RKO (cell line): ENCODE measurements at regions not wholly inside any gene's neighbourhood (a gene's known extent, or its start where the extent isn't known, plus 50 kb on each side); places are given as distances from the start of the nearest gene placed in this dataset.

Source experiments
- DNase-seq: peaks from one replicate; pipeline ENCODE4 v3.0.0-alpha.2; 2016; ENCODE audit warnings: low spot score

DNA sequence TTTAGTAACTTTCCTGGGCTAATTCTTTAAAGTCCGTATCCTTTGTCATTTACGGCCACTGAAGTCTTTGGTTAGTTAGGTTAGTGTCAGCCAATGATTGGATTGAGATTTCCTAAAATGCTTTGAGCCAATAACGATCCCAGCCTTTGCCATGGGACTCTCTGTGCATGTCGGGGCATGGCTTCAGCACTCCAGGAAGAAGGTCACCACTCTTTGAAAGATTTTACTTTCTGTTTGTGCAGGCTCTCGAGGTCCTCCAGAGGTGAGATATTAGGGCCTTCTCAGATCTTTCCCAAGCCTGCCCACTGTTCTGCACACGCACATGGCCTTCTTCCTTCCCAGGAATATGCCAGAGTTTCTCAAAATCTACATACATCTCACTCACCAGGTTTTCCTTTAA lies 153.7 kb upstream of the ARGLU1 start:
- DNase-seq: no peak

DNA sequence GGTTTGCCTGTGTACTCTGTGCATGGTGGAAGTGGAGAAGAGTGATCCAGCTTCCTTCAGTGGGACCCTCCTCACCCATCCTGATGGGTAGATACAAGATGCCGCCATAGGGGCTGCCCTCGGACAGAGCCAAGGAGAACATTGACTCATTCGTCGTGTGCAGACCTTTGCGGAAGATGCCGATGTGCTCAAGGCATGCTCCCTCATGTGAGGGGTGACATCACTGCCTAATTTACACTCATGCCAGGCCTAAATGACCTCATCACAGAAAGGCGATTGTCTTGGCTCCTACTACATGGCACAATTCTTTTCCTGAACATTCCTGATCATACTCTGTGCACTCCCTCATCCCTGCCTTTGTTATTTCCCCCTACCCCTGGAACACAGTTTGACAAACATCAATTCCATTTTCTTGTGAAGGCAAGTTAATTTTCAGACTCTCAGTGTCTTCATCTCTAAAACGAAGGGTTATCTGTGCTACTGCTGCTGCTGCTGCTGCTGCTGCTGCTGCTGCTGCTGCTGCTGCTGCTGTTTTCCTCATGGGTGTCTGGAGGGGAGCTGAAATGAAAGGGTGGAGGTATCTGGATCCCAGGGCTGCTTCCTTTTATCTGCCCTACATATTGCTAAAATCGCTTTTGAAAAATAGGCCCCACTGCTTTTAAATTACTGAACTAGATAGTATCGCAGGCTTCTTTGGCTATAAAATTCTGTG lies 146.5 kb upstream of the ARGLU1 start:
- DNase-seq: no peak

GRCh38 chr13:106712381-106712780 lies 144.4 kb upstream of the ARGLU1 start:
- no peak for DNase-seq

DNA sequence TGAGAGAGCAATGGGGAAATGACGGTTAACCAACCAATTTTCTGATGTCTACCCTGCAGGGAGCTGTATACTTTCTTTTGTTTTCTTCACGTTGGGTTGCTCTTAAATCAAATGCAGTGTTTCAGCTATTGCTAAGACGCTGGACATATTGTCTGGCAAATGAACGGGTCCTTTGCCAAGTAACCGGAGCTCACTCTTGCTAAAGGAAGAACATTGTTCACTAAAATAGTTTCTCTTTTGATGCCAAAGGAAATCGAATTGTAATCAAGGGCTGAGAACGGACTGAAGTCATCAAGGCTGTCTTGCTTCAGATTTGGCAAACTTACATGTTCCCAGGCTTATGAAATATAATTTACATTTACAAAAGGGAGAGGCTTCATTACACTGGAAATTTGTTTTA lies 142.3 kb upstream of the ARGLU1 start:
- DNase-seq: no peak

DNA sequence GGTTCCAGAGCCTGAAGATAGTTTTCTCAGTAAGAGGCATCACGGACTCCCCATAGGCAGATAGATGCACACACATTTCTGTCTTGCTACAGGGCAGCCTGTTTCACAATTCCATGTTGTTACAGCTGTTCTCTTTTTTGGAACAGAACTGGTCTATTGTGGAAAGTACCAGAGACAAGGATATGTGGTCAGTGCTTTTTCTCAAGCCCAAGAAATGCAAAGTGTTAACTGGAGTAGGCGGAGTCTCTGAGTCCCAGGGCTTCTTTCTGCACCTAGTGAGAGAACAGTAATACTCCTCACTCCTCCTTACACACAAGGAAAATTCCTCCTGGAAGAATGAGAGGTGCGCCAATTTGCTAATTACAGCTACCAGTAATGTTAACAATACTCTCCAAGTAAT lies 141.6 kb upstream of the ARGLU1 start:
- DNase-seq: no peak

DNA sequence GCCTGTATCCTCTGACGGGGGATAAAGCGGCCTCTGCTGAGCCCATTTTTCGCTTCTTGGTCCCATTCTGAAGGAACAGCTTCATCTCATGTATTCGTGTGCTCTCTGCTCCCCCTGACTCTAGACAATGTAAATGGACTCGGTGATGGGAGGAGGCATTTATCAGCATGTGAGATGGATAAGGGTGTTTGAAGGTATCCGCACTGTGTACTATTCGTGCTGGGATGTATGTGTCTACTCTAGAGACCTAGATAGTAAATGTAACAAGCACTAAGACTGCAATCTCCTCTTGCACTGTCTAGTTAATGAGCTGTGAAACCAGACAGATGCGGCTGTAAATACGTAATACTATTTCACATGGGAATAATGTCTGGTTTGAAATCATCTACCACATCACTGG lies 134.6 kb upstream of the ARGLU1 start:
- DNase-seq: no peak

DNA sequence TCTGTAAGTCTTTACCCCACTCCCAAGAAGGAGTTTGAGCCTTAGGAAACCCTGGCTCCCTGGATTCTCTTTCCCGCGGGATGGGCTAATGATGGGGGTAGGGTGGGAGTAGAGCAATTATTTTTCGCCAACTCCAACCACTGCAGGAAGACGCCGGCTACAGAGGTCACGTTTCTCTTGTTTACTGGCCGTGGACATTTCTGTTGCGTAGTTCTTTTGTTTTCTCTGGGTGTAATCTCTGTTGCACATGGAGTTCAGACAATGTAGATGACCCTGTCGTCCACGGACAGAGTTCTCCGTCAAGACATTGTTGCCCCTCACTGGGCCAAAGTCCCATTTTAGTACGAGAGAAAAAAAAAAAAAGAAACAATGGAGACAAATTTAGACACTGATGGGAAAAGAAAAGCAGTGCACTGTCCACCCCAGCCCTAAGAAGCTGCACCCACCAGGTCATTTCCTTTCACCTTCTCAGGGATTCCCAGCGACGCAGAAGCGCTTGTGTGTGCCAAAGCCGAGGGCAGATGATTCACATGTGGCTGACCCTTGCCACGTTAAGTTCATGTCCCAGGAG lies 133.9 kb upstream of the ARGLU1 start:
- no peak for DNase-seq

DNA sequence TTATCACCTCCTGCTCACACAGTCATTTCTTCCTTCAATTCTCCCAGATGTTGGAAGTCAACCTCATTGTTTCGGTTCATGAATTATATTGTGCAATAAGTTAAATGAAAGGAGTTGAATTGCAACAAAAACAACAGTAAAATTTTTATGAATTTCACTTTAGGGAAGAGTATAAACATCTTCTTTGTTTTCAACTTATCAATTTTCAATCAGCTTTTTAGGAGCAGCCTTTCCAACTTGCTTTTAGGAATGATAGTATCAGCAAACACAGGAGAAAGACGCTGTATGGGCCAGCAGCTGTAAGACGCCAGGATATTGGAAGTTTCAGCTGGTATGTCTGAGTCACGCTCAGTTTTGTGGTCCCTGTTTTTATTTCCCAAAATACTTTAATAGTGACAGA lies 132.5 kb upstream of the ARGLU1 start:
- no peak for DNase-seq

GRCh38 chr13:106700007-106700406 lies 132.1 kb upstream of the ARGLU1 start:
- DNase-seq: no peak

GRCh38 chr13:106699311-106699710 lies 131.4 kb upstream of the ARGLU1 start:
- no peak for DNase-seq

- no peak for DNase-seq
Observed at GRCh38 chr13:106696719-106697118, 128.8 kb upstream of the ARGLU1 start.

GRCh38 chr13:106696140-106696539 lies 128.2 kb upstream of the ARGLU1 start:
- no peak for DNase-seq

DNA sequence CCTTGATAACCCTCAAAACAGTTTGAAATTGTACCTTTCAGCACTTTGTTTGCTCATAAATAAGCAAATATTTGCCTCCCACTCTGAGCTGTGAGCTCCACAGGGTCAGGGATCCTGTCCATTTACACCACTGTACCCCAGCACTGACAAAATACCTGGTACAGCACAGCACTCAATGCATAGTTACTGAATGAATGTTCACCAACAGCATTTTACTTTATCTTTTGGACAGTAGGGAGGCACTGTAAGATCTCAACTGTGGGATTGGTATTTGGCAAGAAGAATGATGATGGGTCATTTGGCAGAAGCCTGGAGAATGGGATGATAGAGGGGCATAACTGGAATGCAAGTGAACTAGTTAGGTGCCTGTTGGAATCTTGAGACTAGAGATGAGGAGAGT lies 127.2 kb upstream of the ARGLU1 start:
- DNase-seq: no peak

DNA sequence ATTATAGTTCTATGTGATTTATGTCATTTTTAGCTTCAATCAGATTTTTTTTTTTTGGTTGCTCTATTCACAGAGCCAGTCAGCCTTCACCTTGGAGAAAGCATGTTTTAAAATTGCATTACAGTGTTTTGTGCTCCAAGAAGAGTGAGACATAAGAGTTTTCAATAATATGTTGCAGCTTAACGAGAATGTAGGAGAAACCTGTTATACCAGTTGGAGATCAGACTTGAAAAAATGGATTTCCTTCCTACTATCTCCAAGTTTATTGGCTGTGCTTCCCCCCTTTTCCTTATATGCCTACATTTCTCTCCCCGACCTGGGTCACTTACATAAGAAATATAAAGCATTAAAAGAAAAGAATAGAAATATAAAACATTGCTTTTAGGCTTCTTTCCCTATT lies 123.9 kb upstream of the ARGLU1 start:
- DNase-seq: no peak

DNA sequence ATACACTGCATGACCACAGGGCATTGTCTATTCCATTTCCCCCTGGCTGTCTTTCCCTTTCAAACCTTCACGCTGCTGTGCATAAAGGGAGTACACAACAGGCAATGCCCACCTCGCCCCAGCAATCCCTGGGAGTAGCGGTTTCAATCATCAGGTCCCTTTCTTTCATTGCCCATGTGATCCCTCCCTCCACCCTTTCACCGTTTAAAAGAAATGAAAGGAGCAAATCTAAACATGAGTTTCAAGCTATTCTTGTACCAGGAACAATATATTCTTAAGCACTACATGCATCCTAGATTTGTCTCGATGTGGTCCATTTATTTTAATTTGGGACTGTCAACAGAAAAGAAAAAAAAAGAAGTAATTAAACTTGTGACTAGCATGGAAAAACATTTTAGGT lies 123.4 kb upstream of the ARGLU1 start:
- no peak for DNase-seq

- DNase-seq: no peak
Observed at GRCh38 chr13:106690779-106691178, 122.8 kb upstream of the ARGLU1 start.

- DNase-seq: no peak
Observed at GRCh38 chr13:106689906-106690305, 122.0 kb upstream of the ARGLU1 start.

DNA sequence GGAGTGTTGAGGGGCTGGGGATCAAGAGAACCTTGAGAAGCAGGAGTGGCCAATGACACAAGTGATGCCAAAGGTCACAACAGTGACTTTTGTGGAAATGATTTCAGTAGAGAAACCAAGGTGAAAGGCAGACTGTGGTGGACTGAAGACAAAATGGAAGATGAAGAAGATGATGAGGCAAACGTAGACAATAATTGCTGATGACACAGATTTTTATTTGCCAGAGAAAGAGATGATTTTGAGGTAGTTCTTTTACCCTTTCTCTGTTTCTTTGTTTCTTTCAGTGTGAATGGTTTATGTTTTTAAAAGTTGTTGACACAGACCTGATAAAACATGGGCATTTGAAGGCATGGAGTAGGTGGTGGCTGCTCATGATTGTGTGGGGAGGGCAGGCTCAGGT lies 121.0 kb upstream of the ARGLU1 start:
- no peak for DNase-seq

DNA sequence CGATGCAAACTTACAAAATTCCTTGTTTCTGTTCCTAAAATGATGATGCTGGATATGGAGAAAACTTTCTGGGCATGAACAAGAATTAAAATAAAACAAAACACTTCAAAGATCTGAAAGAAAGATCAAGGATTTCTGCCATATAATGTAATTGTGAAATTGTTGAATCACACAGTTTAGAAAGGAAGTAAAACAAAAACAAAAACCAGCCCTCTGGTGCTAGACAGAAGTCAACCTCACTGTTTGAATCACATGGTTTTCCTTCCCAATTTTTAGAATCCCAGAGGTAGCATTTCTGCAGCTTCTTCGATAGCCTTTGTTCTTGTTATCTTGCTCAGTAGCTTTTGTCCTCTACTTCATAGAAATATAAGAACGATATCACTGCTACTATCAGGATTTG lies 118.2 kb upstream of the ARGLU1 start:
- no peak for DNase-seq

GRCh38 chr13:106685143-106685542 lies 117.2 kb upstream of the ARGLU1 start:
- DNase-seq: no peak

- no peak for DNase-seq
Observed at GRCh38 chr13:106683918-106684317, 116.0 kb upstream of the ARGLU1 start.

- DNase-seq: no peak
Observed at GRCh38 chr13:106683179-106683578, 115.2 kb upstream of the ARGLU1 start.

DNA sequence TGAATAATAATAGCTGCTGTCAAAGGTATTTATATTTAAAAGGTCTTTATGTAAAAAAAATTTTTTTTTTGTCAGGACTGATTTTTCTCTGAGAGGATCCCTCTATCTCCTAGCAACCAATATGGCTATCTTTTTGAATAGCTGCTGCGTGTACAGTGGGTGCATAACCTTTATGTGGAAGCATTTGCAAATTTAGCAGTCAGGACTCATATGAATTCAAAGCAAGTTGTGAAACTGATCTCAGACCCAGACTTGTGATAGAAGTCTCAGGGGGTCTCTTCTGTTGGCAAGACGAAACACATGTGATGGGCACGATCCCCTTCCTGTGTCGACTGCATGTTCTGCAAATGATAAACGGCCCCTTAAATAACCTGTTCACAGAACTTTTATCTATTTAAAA lies 114.1 kb upstream of the ARGLU1 start:
- no peak for DNase-seq

DNA sequence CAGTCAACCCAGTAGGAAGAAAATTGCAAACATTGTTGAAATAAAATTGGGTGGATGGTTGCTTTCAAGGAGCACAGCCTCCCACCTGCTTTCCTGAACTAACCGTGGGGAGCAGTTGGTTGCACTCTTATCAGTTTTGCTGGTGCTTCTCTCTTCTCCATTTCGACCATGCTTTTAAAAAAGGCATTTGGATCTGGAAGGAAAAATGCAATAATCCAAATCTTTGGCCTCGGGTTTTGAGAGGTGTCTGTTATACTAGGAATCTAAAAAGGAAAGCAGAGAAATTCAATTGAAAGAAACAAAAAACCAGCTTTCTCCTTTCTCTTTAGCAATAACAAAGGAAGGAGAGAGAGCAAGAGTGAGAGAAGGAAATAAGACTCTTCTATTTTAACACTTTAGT lies 113.6 kb upstream of the ARGLU1 start:
- no peak for DNase-seq
